ENCODE measurements at regions not wholly inside any gene's neighbourhood (a gene's known extent, or its start where the extent isn't known, plus 50 kb on each side); places are given as distances from the start of the nearest gene placed in this dataset.

- TF ChIP-seq SP1 (IDR thresholded peaks at IDR 0.05) (no peak), NFRKB (IDR thresholded peaks at IDR 0.05) (no peak), TARDBP (IDR thresholded peaks at IDR 0.05) (no peak), L3MBTL2 (conservative IDR thresholded peaks at IDR 0.05) (no peak), ELF4 (IDR thresholded peaks at IDR 0.05) (no peak), CTBP1 (IDR thresholded peaks at IDR 0.05; ENCODE audit: borderline replicate concordance) (no peak), FOXK2 (IDR thresholded peaks at IDR 0.05) (no peak), HDGF (IDR thresholded peaks at IDR 0.05; ENCODE audit: borderline replicate concordance) (no peak), BHLHE40 (IDR thresholded peaks at IDR 0.05; ENCODE audit: borderline replicate concordance) (no peak), LEF1 (IDR thresholded peaks at IDR 0.05; ENCODE audit: borderline replicate concordance) (no peak), SUZ12 (IDR thresholded peaks at IDR 0.05) (no peak), FOXA1 (IDR thresholded peaks at IDR 0.05) (no peak)
Observed at GRCh38 chr12:111308473-111308872, 60.4 kb downstream of the PHETA1 start.
